Spleen (tissue), 11 donors: ENCODE measurements at regions not wholly inside any gene's neighbourhood (a gene's known extent, or its start where the extent isn't known, plus 50 kb on each side); places are given as distances from the start of the nearest gene placed in this dataset.
A peak's percentile ranks its signal among the peaks of the same experiment; 100 is the strongest.

Source experiments
- DNase-seq: peaks from one replicate; pipeline ENCODE4 v3.0.0-alpha.2; 2020
- H3K27ac ChIP-seq, 8 donors: fragments of 200-600 bp; sonication (generic) in 7 of 8; 1 replicate in 4 of 8; 2 replicates in 4 of 8; pipeline versions ENCODE4 v1.5.0 to v1.8.0; 2016 to 2021; ENCODE audit warnings: inconsistent platforms in 4 of 8, mild to moderate bottlenecking in 4 of 8, moderate library complexity in 1 of 8
- H3K27me3 ChIP-seq, 7 donors: fragments of 200-600 bp; sonication (generic) in 6 of 7; replicated peaks in 1 of 7; 1 replicate in 4 of 7; 2 replicates in 3 of 7; pipeline versions ENCODE4 v1.5.0 to v1.8.0; 2016 to 2021; ENCODE audit warnings: inconsistent platforms in 3 of 7, mild to moderate bottlenecking in 1 of 7
- H3K36me3 ChIP-seq, 6 donors: fragments of 200-600 bp; sonication (generic) in 5 of 6; 1 replicate in 4 of 6; 2 replicates in 2 of 6; pipeline versions ENCODE4 v1.5.0 to v1.8.0; 2016 to 2021; ENCODE audit warnings: inconsistent platforms in 2 of 6
- H3K4me1 ChIP-seq, 6 donors: fragments of 200-600 bp; sonication (generic) in 5 of 6; 1 replicate in 3 of 6; 2 replicates in 3 of 6; pipeline versions ENCODE4 v1.5.0 to v1.8.0; 2016 to 2021; ENCODE audit warnings: inconsistent platforms in 3 of 6
- H3K4me3 ChIP-seq, 8 donors: fragments of 200-600 bp; sonication (generic) in 7 of 8; 1 replicate in 4 of 8; 2 replicates in 4 of 8; pipeline versions ENCODE4 v1.5.0 to v1.8.0; 2016 to 2021; ENCODE audit warnings: inconsistent platforms in 4 of 8, mild to moderate bottlenecking in 4 of 8, moderate library complexity in 2 of 8
- H3K9me3 ChIP-seq, 8 donors: fragments of 200-600 bp; sonication (generic) in 7 of 8; 1 replicate in 4 of 8; 2 replicates in 4 of 8; pipeline versions ENCODE4 v1.5.0 to v1.8.0; 2016 to 2021; ENCODE audit warnings: inconsistent platforms in 4 of 8
- CTCF ChIP-seq, 11 experiments: fragments of 200-600 bp in 7 of 11; fragments of 450-650 bp in 4 of 11; sonication (generic) in 4 of 11; IDR thresholded peaks in 8 of 11; conservative IDR thresholded peaks in 3 of 11; 1 replicate in 7 of 11; 2 replicates in 4 of 11; pipeline versions ENCODE4 v1.4.0 to v1.8.0; 2016 to 2021; ENCODE audit warnings: antibody characterized with exemption in 11 of 11, inconsistent platforms in 4 of 11, mild to moderate bottlenecking in 1 of 11
- POLR2A ChIP-seq, 3 donors: fragments of 450-650 bp; IDR thresholded peaks; one replicate each; pipeline ENCODE4 v1.5.1; 2017; ENCODE audit warnings: antibody characterized with exemption in 3 of 3, mild to moderate bottlenecking in 1 of 3
- POLR2AphosphoS5 ChIP-seq, 3 donors: sonication (generic); formaldehyde crosslinking; IDR thresholded peaks; one replicate each; pipeline ENCODE4 v1.5.1; 2017; ENCODE audit warnings: antibody characterized with exemption in 3 of 3
- WGBS, 5 donors: extraction: QIAGEN DNeasy Blood & Tissue Kit in 3 of 5; methylation state at CpG; one replicate each; pipeline versions ENCODE4 v1.1.5 to v1.1.7; 2013 to 2018; 5-methylcytosine and 5-hydroxymethylcytosine counted together
- intact Hi-C: fragments of 100-400 bp; cut with DNase I; formaldehyde crosslinking; loops from one replicate; pipeline ENCODE4 v1.15.0; 2023; ENCODE audit warnings: low total_unique reads
- donor health status: healthy with polysubstance abuse.
- donor health status: DM: no; HTN: no; CAD: no; lungs with moderate emphysema.
- donor health status: DM: no; HTN: no; CAD: no.
- donor health status: Bipolar disorder and iron deficiency.
- donor health status: healthy.
- donor health status: DM: no; HTN: no; CAD: no.
- donor health status: DM: yes; HTN: yes; CAD: no.

DNA sequence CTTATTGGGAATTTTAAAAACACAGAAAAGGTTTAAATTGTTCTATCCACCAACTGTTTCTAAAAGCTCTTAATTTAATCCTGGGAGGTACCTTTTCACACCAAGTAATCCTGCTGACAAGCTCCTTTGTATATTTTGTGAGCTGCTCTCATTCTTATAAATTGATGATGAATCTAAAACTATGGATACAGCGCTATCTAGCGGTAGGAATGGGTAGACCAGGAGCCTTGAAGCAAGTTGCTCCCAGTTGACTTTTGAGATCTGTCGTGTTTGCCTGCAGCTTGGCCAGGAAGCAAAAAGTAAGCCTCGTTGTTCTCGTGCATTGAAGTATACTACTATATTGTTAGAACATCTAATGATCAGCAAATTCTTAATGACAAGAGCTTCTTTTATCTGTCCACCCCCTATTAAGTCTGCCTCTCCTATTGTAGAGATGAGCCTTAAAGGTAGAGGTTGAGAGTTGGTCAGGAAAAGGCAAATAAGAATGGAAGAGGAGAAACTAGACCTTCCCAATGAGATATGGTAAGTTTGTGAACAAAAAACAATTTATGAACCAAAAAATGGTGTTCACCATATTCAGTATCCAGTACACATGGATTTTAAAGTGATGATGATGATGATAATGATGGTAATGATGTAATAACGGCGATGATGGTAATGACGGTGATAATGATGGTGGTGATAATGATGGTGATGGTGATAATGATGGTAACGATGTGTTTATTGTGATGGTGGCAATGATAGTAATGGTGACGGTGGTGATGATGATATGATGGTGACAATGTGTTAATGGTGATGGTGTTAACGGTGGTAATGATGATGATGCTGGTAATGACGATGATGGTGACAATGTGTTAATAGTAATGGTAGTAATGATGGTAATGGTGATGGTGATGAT, 212.1 kb upstream of the NCKAP5 start:
- 49 to 62% (median 55%) methylated on average over 12 of the region's 12 CpGs for WGBS, 5 donors
- H3K4me1 ChIP-seq = no peaks in the 10 kb centered on the region
- no peaks in the 10 kb centered on the region for H3K27me3 ChIP-seq
- TF ChIP-seq POLR2AphosphoS5 (IDR thresholded peaks at IDR 0.05) (no peak), CTCF (IDR thresholded peaks at IDR 0.05 in 8 of 11, conservative IDR thresholded peaks at IDR 0.05 in 3 of 11) (peak in 9 of 11 experiments; percentile 12 to 74 (median 64))
- H3K36me3 ChIP-seq = no peaks in the 10 kb centered on the region
- DNase-seq = no peak
- H3K27ac ChIP-seq = no peak overlapping the region
- no peak overlapping the region for H3K4me3 ChIP-seq
- intact Hi-C loops = no loop called here
- H3K9me3 ChIP-seq = peaks cover 0 to 3% (median 0%) of the 10 kb centered on the region in 8 donors

- WGBS, 5 donors = 70 to 83% (median 73%) methylated on average over 5 of the region's 5 CpGs
- H3K9me3 ChIP-seq = peaks cover 0 to 10% (median 0%) of the 10 kb centered on the region in 8 donors
- TF ChIP-seq CTCF (IDR thresholded peaks at IDR 0.05 in 8 of 11, conservative IDR thresholded peaks at IDR 0.05 in 3 of 11) (no peak), POLR2A (IDR thresholded peaks at IDR 0.05) (no peak), POLR2AphosphoS5 (IDR thresholded peaks at IDR 0.05) (no peak)
- no peak for DNase-seq
- no peak overlapping the region for H3K27ac ChIP-seq
- no peaks in the 10 kb centered on the region for H3K36me3 ChIP-seq
- no peak overlapping the region for H3K4me3 ChIP-seq
- intact Hi-C loops = no loop called here
- H3K4me1 ChIP-seq = no peaks in the 10 kb centered on the region
- H3K27me3 ChIP-seq = no peaks in the 10 kb centered on the region
Measured at GRCh38 chr2:133780997-133781513, 212.8 kb upstream of the NCKAP5 start.

- DNase-seq = no peak
- Histone ChIP-seq H3K9me3 (peaks cover 0 to 14% (median 0%) of the 10 kb centered on the region in 8 donors), H3K36me3 (no peaks in the 10 kb centered on the region), H3K27ac (no peak overlapping the region), H3K4me3 (no peak overlapping the region), H3K4me1 (no peaks in the 10 kb centered on the region), H3K27me3 (no peaks in the 10 kb centered on the region)
- intact Hi-C loops = no loop called here
- TF ChIP-seq POLR2A (IDR thresholded peaks at IDR 0.05) = no peak
- no peak for TF ChIP-seq POLR2AphosphoS5 (IDR thresholded peaks at IDR 0.05)
Measured at GRCh38 chr2:133787207-133787606, 218.9 kb upstream of the NCKAP5 start.

GRCh38 chr2:133787651-133788050, 219.4 kb upstream of the NCKAP5 start:
- Histone ChIP-seq H3K4me1 (no peaks in the 10 kb centered on the region), H3K27me3 (no peaks in the 10 kb centered on the region), H3K9me3 (peaks cover 0 to 19% (median 0%) of the 10 kb centered on the region in 8 donors), H3K4me3 (no peak overlapping the region), H3K27ac (no peak overlapping the region), H3K36me3 (no peaks in the 10 kb centered on the region)
- no peak for TF ChIP-seq POLR2AphosphoS5 (IDR thresholded peaks at IDR 0.05)
- no peak for TF ChIP-seq CTCF (IDR thresholded peaks at IDR 0.05 in 8 of 11, conservative IDR thresholded peaks at IDR 0.05 in 3 of 11)
- TF ChIP-seq POLR2A (IDR thresholded peaks at IDR 0.05) = no peak
- intact Hi-C loops = no loop called here
- 86 to 96% (median 89%) methylated on average over 3 of the region's 3 CpGs for WGBS, 5 donors
- no peak for DNase-seq
